ENCODE measurements at regions not wholly inside any gene's neighbourhood (a gene's known extent, or its start where the extent isn't known, plus 50 kb on each side); places are given as distances from the start of the nearest gene placed in this dataset.
"Not testable (repeated sequence)": the region's sequence is repeated elsewhere in the genome, so short reads cannot be mapped to it uniquely, and the experiment has no call there.

- POLR2A ChIA-PET; DNase-seq; H3K36me3 ChIP-seq (ENCODE audit: control insufficient read depth in 4 of 4, insufficient read depth in 4 of 4, low read length in 3 of 4); H3K27me3 ChIP-seq (replicated peaks in 2 of 5; ENCODE audit: control insufficient read depth in 4 of 5, insufficient read depth in 5 of 5, low read length in 4 of 5); H3K4me1 ChIP-seq (ENCODE audit: control extremely low read depth in 1 of 4, control insufficient read depth in 4 of 4, insufficient read depth in 4 of 4, low read length in 3 of 4); H3K27ac ChIP-seq (ENCODE audit: insufficient read depth in 1 of 2, low read depth in 1 of 2, low read length in 2 of 2, poor library complexity in 1 of 2, severe bottlenecking in 2 of 2); H3K4me3 ChIP-seq (ENCODE audit: control insufficient read depth in 1 of 7, extremely low read depth in 1 of 7, insufficient read depth in 4 of 7, low read depth in 2 of 7, low read length in 6 of 7); H3K9me3 ChIP-seq (ENCODE audit: control extremely low read depth in 1 of 5, control insufficient read depth in 4 of 5, insufficient read depth in 2 of 5, low read depth in 1 of 5, low read length in 4 of 5): not testable (repeated sequence)
- 100% methylated on average over 5 of the region's 8 CpGs for WGBS (ENCODE audit: insufficient coverage)
- CTCF ChIA-PET = interaction anchor here (0.7 to 0.9 kb wide), 2 partner anchors 9 to 28 kb away, joined by 6 read pairs; no protein-coding TSS in a partner anchor
Measured at GRCh38 chr17:30718691-30719090, 105.8 kb downstream of the CRLF3 start.

- WGBS (ENCODE audit: insufficient coverage) = 100% methylated on average over 4 of the region's 6 CpGs
- POLR2A ChIA-PET; H3K4me3 ChIP-seq (ENCODE audit: control insufficient read depth in 1 of 7, extremely low read depth in 1 of 7, insufficient read depth in 4 of 7, low read depth in 2 of 7, low read length in 6 of 7); H3K36me3 ChIP-seq (ENCODE audit: control insufficient read depth in 4 of 4, insufficient read depth in 4 of 4, low read length in 3 of 4); DNase-seq; H3K27ac ChIP-seq (ENCODE audit: insufficient read depth in 1 of 2, low read depth in 1 of 2, low read length in 2 of 2, poor library complexity in 1 of 2, severe bottlenecking in 2 of 2); CTCF ChIA-PET; H3K4me1 ChIP-seq (ENCODE audit: control extremely low read depth in 1 of 4, control insufficient read depth in 4 of 4, insufficient read depth in 4 of 4, low read length in 3 of 4); H3K9me3 ChIP-seq (ENCODE audit: control extremely low read depth in 1 of 5, control insufficient read depth in 4 of 5, insufficient read depth in 2 of 5, low read depth in 1 of 5, low read length in 4 of 5); H3K27me3 ChIP-seq (replicated peaks in 2 of 5; ENCODE audit: control insufficient read depth in 4 of 5, insufficient read depth in 5 of 5, low read length in 4 of 5): not testable (repeated sequence)
Measured at GRCh38 chr17:30718099-30718447, 106.4 kb downstream of the CRLF3 start.

- Histone ChIP-seq H3K9me3 (ENCODE audit: control extremely low read depth in 1 of 5, control insufficient read depth in 4 of 5, insufficient read depth in 2 of 5, low read depth in 1 of 5, low read length in 4 of 5) (no peaks in the 10 kb centered on the region), H3K27me3 (replicated peaks in 2 of 5; ENCODE audit: control insufficient read depth in 4 of 5, insufficient read depth in 5 of 5, low read length in 4 of 5) (no peaks in the 10 kb centered on the region), H3K36me3 (ENCODE audit: control insufficient read depth in 4 of 4, insufficient read depth in 4 of 4, low read length in 3 of 4) (peaks cover 0 to 8% (median 2%) of the 10 kb centered on the region in 4 experiments), H3K4me3 (ENCODE audit: control insufficient read depth in 1 of 7, extremely low read depth in 1 of 7, insufficient read depth in 4 of 7, low read depth in 2 of 7, low read length in 6 of 7) (no peak overlapping the region), H3K27ac (ENCODE audit: insufficient read depth in 1 of 2, low read depth in 1 of 2, low read length in 2 of 2, poor library complexity in 1 of 2, severe bottlenecking in 2 of 2) (no peak overlapping the region), H3K4me1 (ENCODE audit: control extremely low read depth in 1 of 4, control insufficient read depth in 4 of 4, insufficient read depth in 4 of 4, low read length in 3 of 4) (peaks cover 0 to 10% (median 2%) of the 10 kb centered on the region in 4 experiments)
- WGBS (ENCODE audit: insufficient coverage) = 97% methylated on average over 4 of the region's 8 CpGs
- no peak for DNase-seq
- ChIA-PET POLR2A (interaction anchor here (0.6 to 0.9 kb wide), 2 partner anchors 12 to 1108 kb away, joined by 3 to 4 read pairs; no protein-coding TSS in a partner anchor), CTCF (interaction anchor here (1.3 to 2.7 kb wide), 2 partner anchors 9 to 24 kb away, joined by 6 to 9 read pairs; no protein-coding TSS in a partner anchor)
Measured at GRCh38 chr17:30717291-30718098, 107.0 kb downstream of the CRLF3 start.

GRCh38 chr17:30716461-30717290 lies 107.8 kb downstream of the CRLF3 start:
- H3K4me1 ChIP-seq (ENCODE audit: control extremely low read depth in 1 of 4, control insufficient read depth in 4 of 4, insufficient read depth in 4 of 4, low read length in 3 of 4) = peaks cover 0 to 17% (median 9%) of the 10 kb centered on the region in 4 experiments
- H3K9me3 ChIP-seq (ENCODE audit: control extremely low read depth in 1 of 5, control insufficient read depth in 4 of 5, insufficient read depth in 2 of 5, low read depth in 1 of 5, low read length in 4 of 5) = no peaks in the 10 kb centered on the region
- WGBS (ENCODE audit: insufficient coverage) = 96% methylated on average over 9 of the region's 17 CpGs
- peaks cover 0 to 8% (median 2%) of the 10 kb centered on the region in 4 experiments for H3K36me3 ChIP-seq (ENCODE audit: control insufficient read depth in 4 of 4, insufficient read depth in 4 of 4, low read length in 3 of 4)
- DNase-seq = peak; percentile 35 to 76 (median 74)
- ChIA-PET POLR2A (interaction anchor here (0.6 to 0.9 kb wide), 2 partner anchors 13 to 1108 kb away, joined by 3 to 4 read pairs; no protein-coding TSS in a partner anchor), CTCF (interaction anchor here (1.1 to 2.7 kb wide), 4 partner anchors 9 to 240 kb away, joined by 4 to 9 read pairs (median 6); partner anchors contain the start of gene GOSR1)
- no peak overlapping the region for H3K4me3 ChIP-seq (ENCODE audit: control insufficient read depth in 1 of 7, extremely low read depth in 1 of 7, insufficient read depth in 4 of 7, low read depth in 2 of 7, low read length in 6 of 7)
- no peak overlapping the region for H3K27ac ChIP-seq (ENCODE audit: insufficient read depth in 1 of 2, low read depth in 1 of 2, low read length in 2 of 2, poor library complexity in 1 of 2, severe bottlenecking in 2 of 2)
- no peaks in the 10 kb centered on the region for H3K27me3 ChIP-seq (replicated peaks in 2 of 5; ENCODE audit: control insufficient read depth in 4 of 5, insufficient read depth in 5 of 5, low read length in 4 of 5)

- POLR2A ChIA-PET; H3K36me3 ChIP-seq (ENCODE audit: control insufficient read depth in 4 of 4, insufficient read depth in 4 of 4, low read length in 3 of 4); H3K27ac ChIP-seq (ENCODE audit: insufficient read depth in 1 of 2, low read depth in 1 of 2, low read length in 2 of 2, poor library complexity in 1 of 2, severe bottlenecking in 2 of 2); H3K9me3 ChIP-seq (ENCODE audit: control extremely low read depth in 1 of 5, control insufficient read depth in 4 of 5, insufficient read depth in 2 of 5, low read depth in 1 of 5, low read length in 4 of 5); H3K4me3 ChIP-seq (ENCODE audit: control insufficient read depth in 1 of 7, extremely low read depth in 1 of 7, insufficient read depth in 4 of 7, low read depth in 2 of 7, low read length in 6 of 7); H3K27me3 ChIP-seq (replicated peaks in 2 of 5; ENCODE audit: control insufficient read depth in 4 of 5, insufficient read depth in 5 of 5, low read length in 4 of 5): not testable (repeated sequence)
- CTCF ChIA-PET = interaction anchor here (1.2 to 2.7 kb wide), 3 partner anchors 22 to 374 kb away, joined by 4 to 9 read pairs (median 7); partner anchors contain the start of gene GOSR1
- WGBS (ENCODE audit: insufficient coverage) = 92% methylated on average over 8 of the region's 25 CpGs
- H3K4me1 ChIP-seq (ENCODE audit: control extremely low read depth in 1 of 4, control insufficient read depth in 4 of 4, insufficient read depth in 4 of 4, low read length in 3 of 4) = peaks cover 0 to 31% (median 21%) of the 10 kb centered on the region in 4 experiments
- DNase-seq = peak; percentile 47 to 73 (median 72)
Measured at GRCh38 chr17:30714825-30715622, 109.5 kb downstream of the CRLF3 start.

- H3K27me3 ChIP-seq (replicated peaks in 2 of 5; ENCODE audit: control insufficient read depth in 4 of 5, insufficient read depth in 5 of 5, low read length in 4 of 5); H3K9me3 ChIP-seq (ENCODE audit: control extremely low read depth in 1 of 5, control insufficient read depth in 4 of 5, insufficient read depth in 2 of 5, low read depth in 1 of 5, low read length in 4 of 5); H3K36me3 ChIP-seq (ENCODE audit: control insufficient read depth in 4 of 4, insufficient read depth in 4 of 4, low read length in 3 of 4); DNase-seq; H3K4me3 ChIP-seq (ENCODE audit: control insufficient read depth in 1 of 7, extremely low read depth in 1 of 7, insufficient read depth in 4 of 7, low read depth in 2 of 7, low read length in 6 of 7); POLR2A ChIA-PET; H3K27ac ChIP-seq (ENCODE audit: insufficient read depth in 1 of 2, low read depth in 1 of 2, low read length in 2 of 2, poor library complexity in 1 of 2, severe bottlenecking in 2 of 2); CTCF ChIA-PET: not testable (repeated sequence)
- H3K4me1 ChIP-seq (ENCODE audit: control extremely low read depth in 1 of 4, control insufficient read depth in 4 of 4, insufficient read depth in 4 of 4, low read length in 3 of 4) = peaks cover 0 to 31% (median 21%) of the 10 kb centered on the region in 4 experiments
- 91% methylated on average over 10 of the region's 10 CpGs for WGBS (ENCODE audit: insufficient coverage)
Measured at GRCh38 chr17:30713805-30714204, 110.7 kb downstream of the CRLF3 start.
